Vagina (tissue), 2 donors: ENCODE measurements at regions not wholly inside any gene's neighbourhood (a gene's known extent, or its start where the extent isn't known, plus 50 kb on each side); places are given as distances from the start of the nearest gene placed in this dataset.
"Not testable (repeated sequence)": the region's sequence is repeated elsewhere in the genome, so short reads cannot be mapped to it uniquely, and the experiment has no call there.

Experiments
- DNase-seq, 2 donors: peaks; one replicate each; pipeline ENCODE4 v3.0.0-alpha.2; 2017; ENCODE audit errors: extremely low spot score in 2 of 2
- H3K27ac ChIP-seq: fragments of 200-600 bp; sonication (generic); one replicate; pipeline ENCODE4 v1.5.1; 2019
- H3K27me3 ChIP-seq: fragments of 200-600 bp; sonication (generic); one replicate; pipeline ENCODE4 v1.5.1; 2019
- H3K36me3 ChIP-seq, 2 donors: fragments of 200-600 bp; sonication (generic); one replicate each; pipeline ENCODE4 v1.5.1; 2017 to 2019
- H3K4me1 ChIP-seq: fragments of 200-600 bp; sonication (generic); one replicate; pipeline ENCODE4 v1.5.1; 2019
- H3K4me3 ChIP-seq, 2 donors: fragments of 200-600 bp; sonication (generic); 1 replicate in 1 of 2; 2 replicates in 1 of 2; pipeline ENCODE4 v1.5.1; 2016 to 2019
- H3K9me3 ChIP-seq: fragments of 200-600 bp; sonication (generic); one replicate; pipeline ENCODE4 v1.5.1; 2019
- CTCF ChIP-seq, 3 experiments: fragments of 450-650 bp in 2 of 3; fragments of 200-600 bp in 1 of 3; sonication (generic) in 1 of 3; IDR thresholded peaks; one replicate each; pipeline ENCODE4 v1.5.1; 2017 to 2019; ENCODE audit warnings: antibody characterized with exemption in 3 of 3, mild to moderate bottlenecking in 2 of 3, moderate library complexity in 2 of 3
- POLR2A ChIP-seq, 2 donors: fragments of 450-650 bp; IDR thresholded peaks; one replicate each; pipeline ENCODE4 v1.6.1; 2017; ENCODE audit warnings: antibody characterized with exemption in 2 of 2, mild to moderate bottlenecking in 2 of 2, moderate library complexity in 2 of 2
- POLR2AphosphoS5 ChIP-seq, 2 donors: sonication (generic); formaldehyde crosslinking; IDR thresholded peaks; one replicate each; pipeline ENCODE4 v1.9.0; 2017; ENCODE audit warnings: antibody characterized with exemption in 2 of 2, mild to moderate bottlenecking in 2 of 2, low read depth in 1 of 2; ENCODE audit not compliant: insufficient read depth in 1 of 2
- intact Hi-C: fragments of 100-400 bp; cut with DNase I; formaldehyde crosslinking; loops from one replicate; pipeline ENCODE4 v1.15.1; 2023

GRCh38 chr18:39232490-39232889 is 1666.9 kb upstream of the CELF4 start:
- no peaks in the 10 kb centered on the region for H3K36me3 ChIP-seq
- no peak overlapping the region for H3K27ac ChIP-seq
- no peaks in the 10 kb centered on the region for H3K27me3 ChIP-seq
- no peaks in the 10 kb centered on the region for H3K4me1 ChIP-seq
- no peak for DNase-seq
- no peak for TF ChIP-seq POLR2AphosphoS5 (IDR thresholded peaks at IDR 0.05; ENCODE audit: insufficient read depth in 1 of 2, low read depth in 1 of 2)
- TF ChIP-seq POLR2A (IDR thresholded peaks at IDR 0.05) = no peak
- TF ChIP-seq CTCF (IDR thresholded peaks at IDR 0.05) = no peak
- no peaks in the 10 kb centered on the region for H3K9me3 ChIP-seq
- no peak overlapping the region for H3K4me3 ChIP-seq
- intact Hi-C loops = no loop called here

GRCh38 chr18:39230086-39230803 is 1664.6 kb upstream of the CELF4 start:
- no peak for DNase-seq
- TF ChIP-seq POLR2AphosphoS5 (IDR thresholded peaks at IDR 0.05; ENCODE audit: insufficient read depth in 1 of 2, low read depth in 1 of 2) (no peak), POLR2A (IDR thresholded peaks at IDR 0.05) (no peak), CTCF (IDR thresholded peaks at IDR 0.05) (no peak)
- H3K27me3 ChIP-seq = no peaks in the 10 kb centered on the region
- no peak overlapping the region for H3K4me3 ChIP-seq
- intact Hi-C loops = no loop called here
- no peaks in the 10 kb centered on the region for H3K9me3 ChIP-seq
- H3K27ac ChIP-seq = no peak overlapping the region
- no peaks in the 10 kb centered on the region for H3K4me1 ChIP-seq
- H3K36me3 ChIP-seq = no peaks in the 10 kb centered on the region

GRCh38 chr18:39227769-39228168 is 1662.2 kb upstream of the CELF4 start:
- H3K9me3 ChIP-seq, intact Hi-C loops, H3K4me3 ChIP-seq, H3K36me3 ChIP-seq, H3K4me1 ChIP-seq, H3K27me3 ChIP-seq, DNase-seq, H3K27ac ChIP-seq: not testable (repeated sequence)

GRCh38 chr18:39225373-39225772 is 1659.8 kb upstream of the CELF4 start:
- Histone ChIP-seq H3K4me1 (no peaks in the 10 kb centered on the region), H3K9me3 (no peaks in the 10 kb centered on the region), H3K4me3 (no peak overlapping the region), H3K27ac (no peak overlapping the region), H3K27me3 (no peaks in the 10 kb centered on the region), H3K36me3 (no peaks in the 10 kb centered on the region)
- intact Hi-C loops = no loop called here
- no peak for DNase-seq
- TF ChIP-seq POLR2AphosphoS5 (IDR thresholded peaks at IDR 0.05; ENCODE audit: insufficient read depth in 1 of 2, low read depth in 1 of 2) (no peak), POLR2A (IDR thresholded peaks at IDR 0.05) (no peak), CTCF (IDR thresholded peaks at IDR 0.05) (no peak)

GRCh38 chr18:39223283-39223682 is 1657.7 kb upstream of the CELF4 start:
- TF ChIP-seq POLR2A (IDR thresholded peaks at IDR 0.05) (no peak), CTCF (IDR thresholded peaks at IDR 0.05) (no peak), POLR2AphosphoS5 (IDR thresholded peaks at IDR 0.05; ENCODE audit: insufficient read depth in 1 of 2, low read depth in 1 of 2) (no peak)

More at GRCh38 chr18:39223283-39223682, 1657.7 kb upstream of the CELF4 start:
- DNase-seq = no peak
- H3K9me3 ChIP-seq = no peaks in the 10 kb centered on the region
- H3K27me3 ChIP-seq = no peaks in the 10 kb centered on the region
- no peak overlapping the region for H3K4me3 ChIP-seq
- H3K27ac ChIP-seq = no peak overlapping the region
- H3K36me3 ChIP-seq = no peaks in the 10 kb centered on the region
- intact Hi-C loops = no loop called here
- H3K4me1 ChIP-seq = no peaks in the 10 kb centered on the region
